Stimulated activated CD4-positive, alpha-beta T cell treated with anti-CD3 and anti-CD28 coated beads, Interleukin-1b, Interleukin-23, amount 100 ng/mL, for 24 hours (primary cell): ENCODE measurements at regions not wholly inside any gene's neighbourhood (a gene's known extent, or its start where the extent isn't known, plus 50 kb on each side); places are given as distances from the start of the nearest gene placed in this dataset.

Experiments used
- DNase-seq, 4 experiments: peaks; one replicate each; pipeline ENCODE4 v3.0.0-alpha.2; 2020; ENCODE audit warnings: low read depth in 4 of 4, low spot score in 1 of 4

- no peak for DNase-seq
These were observed 463.5 kb downstream of the TAFA4 start for GRCh38 chr3:68468695-68469375.

DNA sequence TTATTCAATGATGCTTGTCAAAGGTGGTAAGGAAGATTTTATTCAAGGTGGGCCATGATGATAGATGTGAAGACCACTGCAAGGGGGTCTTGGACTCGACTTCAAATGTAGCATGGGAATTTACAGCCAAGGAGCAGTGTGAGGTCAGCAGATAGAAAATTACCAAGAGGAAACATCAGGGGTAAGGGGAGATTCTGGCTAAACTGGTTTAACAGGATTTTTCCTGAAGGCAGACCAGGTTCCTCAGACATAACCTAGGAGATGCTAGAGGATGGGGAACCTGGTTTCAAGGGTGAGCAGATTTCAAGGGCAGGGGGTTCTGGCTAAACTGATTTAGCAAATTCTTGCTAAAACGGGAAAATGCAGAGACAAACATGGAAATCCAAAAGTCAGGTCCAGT, 464.9 kb downstream of the TAFA4 start:
- DNase-seq = no peak

- DNase-seq = no peak
These were observed 473.8 kb downstream of the TAFA4 start for GRCh38 chr3:68458581-68458980.

DNA sequence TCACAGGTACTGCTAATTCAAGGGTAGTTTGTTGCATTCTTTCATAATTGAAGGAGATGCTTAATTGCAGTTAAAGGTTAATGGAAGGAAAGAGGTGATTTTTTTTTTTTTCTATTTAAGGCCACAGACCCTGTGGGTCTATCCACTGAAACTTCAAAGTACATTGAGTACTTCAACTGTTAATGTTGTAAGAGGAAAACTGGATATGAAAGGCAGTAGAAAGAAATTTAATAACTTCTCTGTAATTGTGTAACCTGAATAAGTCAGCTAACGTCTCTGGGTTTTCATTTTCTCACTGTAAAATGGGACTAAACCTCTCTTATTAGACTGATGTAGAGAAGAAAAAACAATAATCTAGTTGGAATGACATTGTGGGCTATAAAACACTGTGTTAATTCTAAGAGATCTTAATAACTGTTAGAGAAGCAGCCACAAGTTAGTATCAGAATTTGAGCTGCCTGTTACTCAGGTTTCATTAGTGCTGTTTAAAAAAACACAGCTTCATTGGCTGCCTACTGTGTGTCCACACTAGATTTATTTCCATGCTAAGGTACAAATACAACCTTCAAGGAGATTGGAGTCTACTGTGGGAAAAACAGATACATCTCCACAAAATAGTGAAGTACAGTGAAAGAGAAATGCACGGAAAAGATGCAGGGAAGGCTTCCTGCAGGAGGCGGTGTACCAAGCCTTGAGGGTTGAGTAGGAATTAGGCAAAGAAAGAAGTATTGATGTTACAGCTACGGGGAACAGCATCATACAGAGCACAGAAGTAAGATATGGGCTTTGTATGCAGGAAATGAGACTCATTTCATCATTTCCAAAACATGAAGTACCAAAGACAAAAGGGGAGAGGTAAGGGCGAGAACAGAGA, 483.6 kb downstream of the TAFA4 start:
- no peak for DNase-seq

DNA sequence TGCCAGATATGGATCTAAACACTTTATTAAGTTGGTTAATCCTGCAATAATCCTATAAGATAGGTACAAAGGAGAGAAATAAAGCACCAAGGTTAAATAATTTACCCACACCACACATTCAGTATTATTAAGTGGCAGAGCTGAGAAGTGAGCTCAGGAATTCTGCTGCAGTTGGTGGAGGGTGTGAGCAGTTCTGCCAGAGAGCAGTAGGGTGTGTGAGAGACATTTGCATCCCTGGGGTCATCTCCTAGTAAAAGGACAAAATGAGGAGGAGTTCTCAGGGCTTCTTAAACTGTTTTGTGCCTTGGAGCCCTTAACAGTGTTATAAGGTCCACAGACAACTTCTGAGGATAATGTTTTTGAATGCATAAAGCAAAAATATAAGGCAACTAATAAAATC, 484.5 kb downstream of the TAFA4 start:
- no peak for DNase-seq

GRCh38 chr3:68441054-68441453, 491.3 kb downstream of the TAFA4 start:
- DNase-seq = no peak

GRCh38 chr3:68436619-68437401, 495.5 kb downstream of the TAFA4 start:
- DNase-seq = no peak

DNA sequence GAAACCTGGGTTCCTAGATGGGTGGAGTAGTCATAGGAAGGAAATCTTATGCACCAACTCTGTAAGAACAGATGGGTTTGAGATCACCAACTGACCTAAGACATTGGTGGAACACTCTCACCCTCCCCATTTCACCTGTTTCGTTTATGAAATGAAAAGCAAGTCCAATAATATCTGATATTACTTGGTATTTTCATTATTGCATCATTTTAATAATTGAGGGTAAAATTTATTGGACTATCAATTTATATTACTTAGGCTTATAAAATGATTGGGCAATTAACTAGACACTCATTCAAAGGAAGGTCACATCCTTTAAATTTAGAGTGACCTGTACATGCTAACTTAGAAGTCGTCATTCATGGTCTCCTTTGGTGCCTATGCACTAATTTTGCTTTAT, 503.9 kb downstream of the TAFA4 start:
- no peak for DNase-seq

- no peak for DNase-seq
These were observed 507.4 kb downstream of the TAFA4 start for GRCh38 chr3:68424796-68425460.

DNA sequence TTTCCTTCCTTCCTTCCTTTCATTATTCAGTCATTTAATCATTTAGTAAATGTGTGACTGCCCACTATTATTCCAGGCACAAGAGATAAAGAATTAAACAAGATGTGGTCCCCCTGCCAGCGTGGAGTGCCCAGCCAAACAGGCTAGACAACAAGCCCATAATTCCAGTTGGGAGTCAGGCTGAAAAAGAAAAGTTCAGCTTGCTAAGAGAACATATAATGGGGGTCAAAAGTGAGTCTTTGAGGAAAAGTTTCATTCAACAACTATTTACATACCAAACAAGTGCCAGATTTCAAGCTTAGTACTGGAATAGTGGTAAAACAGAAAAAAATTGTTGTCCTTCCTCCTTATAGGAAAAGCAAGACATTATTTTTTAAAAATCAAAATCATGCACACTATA, 523.7 kb downstream of the TAFA4 start:
- no peak for DNase-seq

- DNase-seq = no peak
These were observed 528.6 kb downstream of the TAFA4 start for GRCh38 chr3:68403741-68404140.

DNA sequence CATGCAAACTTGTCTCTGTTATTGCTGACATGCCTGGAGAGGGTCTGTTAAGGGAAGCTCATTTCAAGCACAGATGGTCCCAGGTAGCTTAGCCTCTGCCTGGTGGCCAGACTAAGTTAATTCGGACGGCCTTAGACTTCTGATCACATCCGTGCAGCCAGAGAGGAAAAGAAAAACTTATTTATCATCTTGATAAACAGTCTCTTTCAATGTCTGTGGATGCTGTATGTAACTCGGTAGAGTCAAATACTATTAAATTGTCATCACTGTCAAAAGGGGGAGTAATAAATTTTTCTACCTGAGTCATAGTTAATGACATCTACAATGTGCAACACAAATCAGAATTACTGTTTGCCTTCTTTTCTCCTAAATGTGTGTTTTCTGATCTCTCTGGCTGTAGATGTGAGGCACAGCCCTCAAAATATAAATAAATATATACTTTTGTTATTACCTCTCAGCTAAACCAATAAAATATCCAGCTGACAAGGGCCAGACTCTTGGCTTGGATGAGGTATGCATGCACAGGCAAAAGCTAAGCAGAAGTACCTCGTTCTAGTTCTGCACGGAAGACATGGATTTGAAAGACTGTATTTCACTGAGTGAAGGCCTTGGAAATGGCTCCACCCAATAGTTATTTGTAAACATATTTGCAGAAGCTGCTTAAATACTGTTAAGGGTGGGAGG, 530.0 kb downstream of the TAFA4 start:
- DNase-seq = no peak

- DNase-seq = no peak
These were observed 553.7 kb downstream of the TAFA4 start for GRCh38 chr3:68378631-68379030.

- no peak for DNase-seq
These were observed 558.6 kb downstream of the TAFA4 start for GRCh38 chr3:68373727-68374126.

DNA sequence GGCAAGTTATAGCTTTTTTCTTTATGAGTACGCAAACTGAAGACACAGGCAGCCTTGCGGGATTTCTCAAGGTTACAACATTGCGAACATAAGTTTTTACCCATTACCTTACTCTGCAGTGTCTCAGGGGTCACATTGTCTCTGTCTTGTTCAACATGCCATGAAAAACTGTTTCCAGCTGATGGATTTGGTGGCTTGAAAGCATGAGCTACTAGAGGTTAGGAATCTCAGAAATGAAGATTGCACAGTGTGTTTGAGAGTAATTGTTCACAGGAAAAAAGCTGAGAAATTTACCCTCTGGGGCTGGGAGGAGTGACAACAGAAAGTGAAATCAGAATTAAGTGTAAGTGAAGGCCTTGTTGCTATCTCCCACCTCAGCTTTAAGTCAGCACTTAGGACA, 568.6 kb downstream of the TAFA4 start:
- DNase-seq = no peak

DNA sequence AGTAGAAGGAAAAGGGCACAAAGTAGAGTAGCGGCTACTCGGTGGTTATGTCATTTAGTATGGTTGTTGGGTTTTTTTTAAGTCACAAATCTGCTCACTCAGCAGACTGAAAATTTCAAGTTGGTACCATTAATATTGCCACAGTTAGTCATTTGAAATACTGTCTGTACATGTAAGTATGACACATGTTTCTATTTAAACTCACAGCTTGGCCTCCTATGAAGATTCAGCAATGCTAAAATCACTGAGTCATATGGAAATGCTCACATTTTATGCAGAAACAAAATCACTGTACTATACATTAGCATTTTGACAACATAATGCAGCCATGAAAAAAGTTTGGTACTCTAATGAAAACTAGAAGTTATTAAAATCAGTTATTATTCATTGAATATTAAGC, 571.9 kb downstream of the TAFA4 start:
- no peak for DNase-seq

DNA sequence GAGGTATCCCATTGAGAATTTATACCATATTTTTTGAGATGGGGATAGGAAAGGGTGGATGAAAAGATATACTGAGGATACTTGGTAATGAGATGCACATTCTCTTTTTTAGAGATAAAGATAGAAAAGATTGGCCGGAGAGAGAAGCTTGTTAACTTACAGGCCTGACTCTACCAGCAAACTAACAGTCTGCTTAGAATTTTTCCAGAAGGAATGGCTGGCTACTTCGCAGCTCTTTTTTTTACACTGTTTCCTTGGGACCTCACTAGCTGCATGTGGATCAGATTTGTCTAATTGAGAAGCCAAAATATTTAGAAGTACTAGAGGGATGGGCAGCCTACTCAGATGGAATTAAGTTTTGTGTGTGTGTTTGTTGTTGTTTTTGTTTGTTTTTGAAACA, 586.6 kb downstream of the TAFA4 start:
- no peak for DNase-seq

DNA sequence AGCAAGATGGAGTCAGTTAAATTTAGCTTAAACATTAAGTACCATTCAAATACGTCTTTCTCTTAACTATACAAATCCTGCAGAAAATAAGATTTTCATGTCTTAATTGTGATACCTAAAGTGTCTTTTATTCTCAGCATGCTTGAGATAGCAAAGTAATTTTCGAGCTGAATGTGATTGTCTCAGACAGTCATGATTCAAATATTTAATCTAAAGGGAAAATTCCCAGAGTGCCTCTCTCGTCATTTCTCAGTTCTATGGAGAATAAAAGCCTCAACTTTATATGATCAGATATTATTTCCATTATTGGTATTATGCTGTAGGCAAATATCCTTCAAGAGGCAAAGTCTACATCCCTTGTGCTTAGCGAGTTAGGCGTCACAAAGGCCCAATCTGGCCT, 589.9 kb downstream of the TAFA4 start:
- no peak for DNase-seq

DNA sequence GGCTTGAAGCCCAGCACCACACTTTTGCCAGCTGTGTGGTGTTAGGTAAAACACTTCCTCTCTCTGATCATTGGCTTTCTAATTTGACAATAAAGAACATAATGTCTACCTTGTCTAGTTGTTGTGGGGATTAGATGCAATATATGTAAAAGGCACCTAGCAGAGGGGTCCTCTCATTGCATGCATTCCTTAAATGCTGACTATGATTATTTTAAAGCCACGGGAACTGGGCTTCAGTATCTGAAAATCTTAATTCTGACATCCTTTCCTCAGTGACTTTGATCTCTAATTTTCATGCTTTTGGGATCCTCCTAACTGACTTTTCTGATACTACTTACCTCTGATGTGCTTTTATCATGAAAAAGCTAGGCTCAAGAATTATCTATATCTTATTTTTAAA, 596.3 kb downstream of the TAFA4 start:
- no peak for DNase-seq

DNA sequence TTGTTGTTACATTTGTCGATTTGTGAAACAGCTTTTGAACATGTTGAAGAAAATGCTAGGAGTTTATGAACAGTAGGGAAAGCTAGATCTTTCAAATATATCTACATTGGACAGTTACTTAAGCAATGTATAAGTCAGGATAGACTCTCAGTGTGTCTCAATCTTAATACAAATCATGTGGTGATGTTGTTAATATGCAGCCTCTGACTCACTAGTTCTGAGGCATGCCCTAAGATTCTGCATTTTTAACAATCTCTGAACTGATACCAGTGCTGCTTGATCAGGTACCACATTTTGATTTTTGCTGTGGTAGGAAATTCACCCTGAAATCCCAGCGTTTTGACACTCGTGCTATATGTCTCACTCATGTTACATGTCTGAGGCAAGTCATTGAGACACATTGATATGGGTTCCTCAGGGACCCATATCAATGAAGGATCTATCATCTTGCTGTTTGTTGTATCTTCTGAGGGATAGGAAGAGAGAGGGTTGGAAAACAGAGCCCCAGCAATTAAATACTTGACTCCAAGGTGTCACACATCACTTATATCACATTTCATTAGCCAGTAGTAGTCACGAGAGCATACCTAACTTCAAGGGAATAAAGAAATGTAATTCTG, 597.9 kb downstream of the TAFA4 start:
- no peak for DNase-seq
